ENCODE measurements at regions not wholly inside any gene's neighbourhood (a gene's known extent, or its start where the extent isn't known, plus 50 kb on each side); places are given as distances from the start of the nearest gene placed in this dataset.

GRCh38 chr3:190716961-190717360, 145.5 kb downstream of the GMNC start:
- H3K4me1 ChIP-seq (replicated peaks in 1 of 4; ENCODE audit: control insufficient read depth in 3 of 4, insufficient read depth in 4 of 4, low read length in 3 of 4), result no peaks in the 10 kb centered on the region
- H3K4me3 ChIP-seq (ENCODE audit: extremely low read depth in 1 of 4, insufficient read depth in 2 of 4, low read depth in 3 of 4, low read length in 4 of 4), result no peak overlapping the region
- no peaks in the 10 kb centered on the region for H3K79me1 ChIP-seq (ENCODE audit: low read depth, low read length)
- H2AK5ac ChIP-seq (ENCODE audit: low read depth, low read length), result no peak overlapping the region
- no peak overlapping the region for H2AFZ ChIP-seq (ENCODE audit: low read length)
- H3K23me2 ChIP-seq (ENCODE audit: low read depth, low read length), result no peaks in the 10 kb centered on the region
- no peak overlapping the region for H3K14ac ChIP-seq (ENCODE audit: insufficient read length)
- ChIA-PET CTCF (ENCODE audit: partially characterized antibody) (interaction anchor here (0.8 to 4.2 kb wide), 3 partner anchors 12 to 334 kb away, joined by 3 to 43 read pairs (median 5); no protein-coding TSS in a partner anchor), POLR2A (ENCODE audit: partially characterized antibody) (no interaction called here)
- no peaks in the 10 kb centered on the region for H4K20me1 ChIP-seq (replicated peaks in 1 of 2; ENCODE audit: control insufficient read depth in 1 of 2, insufficient read depth in 2 of 2, low read length in 2 of 2)
- no peaks in the 10 kb centered on the region for H3K79me2 ChIP-seq (ENCODE audit: control insufficient read depth in 1 of 2, insufficient read depth in 2 of 2, low read length in 2 of 2)
- no peak for TF ChIP-seq NANOG (IDR thresholded peaks at IDR 0.05; ENCODE audit: insufficient read depth, low read depth, low read length, poor library complexity, severe bottlenecking)
- TF ChIP-seq KDM4A (IDR thresholded peaks at IDR 0.05; ENCODE audit: low read depth, low read length, severe bottlenecking), result no peak
- no peak for TF ChIP-seq JUN (IDR thresholded peaks at IDR 0.05; ENCODE audit: low read depth, low read length)
- TF ChIP-seq YY1 (IDR thresholded peaks at IDR 0.05; ENCODE audit: low read depth, low read length), result no peak
- no peak for TF ChIP-seq RAD21 (IDR thresholded peaks at IDR 0.05 in 1 of 2, conservative IDR thresholded peaks at IDR 0.05 in 1 of 2; ENCODE audit: low read depth in 2 of 2, low read length in 2 of 2)
- no peak for TF ChIP-seq TEAD4 (IDR thresholded peaks at IDR 0.05; ENCODE audit: low read depth, low read length)
- TF ChIP-seq MAX (IDR thresholded peaks at IDR 0.05), result no peak
- TF ChIP-seq MAFK (IDR thresholded peaks at IDR 0.05; ENCODE audit: low read depth, low read length), result no peak
- TF ChIP-seq, protein P1, sequence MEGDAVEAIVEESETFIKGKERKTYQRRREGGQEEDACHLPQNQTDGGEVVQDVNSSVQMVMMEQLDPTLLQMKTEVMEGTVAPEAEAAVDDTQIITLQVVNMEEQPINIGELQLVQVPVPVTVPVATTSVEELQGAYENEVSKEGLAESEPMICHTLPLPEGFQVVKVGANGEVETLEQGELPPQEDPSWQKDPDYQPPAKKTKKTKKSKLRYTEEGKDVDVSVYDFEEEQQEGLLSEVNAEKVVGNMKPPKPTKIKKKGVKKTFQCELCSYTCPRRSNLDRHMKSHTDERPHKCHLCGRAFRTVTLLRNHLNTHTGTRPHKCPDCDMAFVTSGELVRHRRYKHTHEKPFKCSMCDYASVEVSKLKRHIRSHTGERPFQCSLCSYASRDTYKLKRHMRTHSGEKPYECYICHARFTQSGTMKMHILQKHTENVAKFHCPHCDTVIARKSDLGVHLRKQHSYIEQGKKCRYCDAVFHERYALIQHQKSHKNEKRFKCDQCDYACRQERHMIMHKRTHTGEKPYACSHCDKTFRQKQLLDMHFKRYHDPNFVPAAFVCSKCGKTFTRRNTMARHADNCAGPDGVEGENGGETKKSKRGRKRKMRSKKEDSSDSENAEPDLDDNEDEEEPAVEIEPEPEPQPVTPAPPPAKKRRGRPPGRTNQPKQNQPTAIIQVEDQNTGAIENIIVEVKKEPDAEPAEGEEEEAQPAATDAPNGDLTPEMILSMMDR (IDR thresholded peaks at IDR 0.05; ENCODE audit: control extremely low read depth in 1 of 3, insufficient read depth in 1 of 3, low read depth in 1 of 3, low read length in 3 of 3), result no peak
- TF ChIP-seq FOSL1 (IDR thresholded peaks at IDR 0.05; ENCODE audit: insufficient read depth, low read depth, low read length), result no peak
- no peak overlapping the region for H2BK12ac ChIP-seq (ENCODE audit: low read depth, low read length)
- H3K23ac ChIP-seq (ENCODE audit: insufficient read length), result no peak overlapping the region
- H3K4me2 ChIP-seq (ENCODE audit: insufficient read depth in 1 of 2, low read depth in 2 of 2, low read length in 2 of 2), result no peak overlapping the region
- H3K18ac ChIP-seq (ENCODE audit: extremely low read depth, low read length), result no peak overlapping the region
- no peak overlapping the region for H4K91ac ChIP-seq (replicated peaks; ENCODE audit: insufficient read length, low read length)
- no peak overlapping the region for H2BK120ac ChIP-seq (replicated peaks; ENCODE audit: low read depth, low read length)
- H4K5ac ChIP-seq (ENCODE audit: insufficient read length, low read depth, low read length), result no peak overlapping the region
- no peak overlapping the region for H2BK5ac ChIP-seq (ENCODE audit: low read depth, low read length)
- H3K36me3 ChIP-seq (ENCODE audit: control insufficient read depth in 2 of 4, insufficient read depth in 4 of 4, low read length in 3 of 4), result no peaks in the 10 kb centered on the region
- H3K56ac ChIP-seq (replicated peaks; ENCODE audit: insufficient read length, low read depth, low read length), result no peak overlapping the region
- no peaks in the 10 kb centered on the region for H3K27me3 ChIP-seq (replicated peaks in 1 of 4; ENCODE audit: control insufficient read depth in 3 of 4, extremely low read depth in 1 of 4, insufficient read depth in 3 of 4, low read length in 3 of 4)
- no peaks in the 10 kb centered on the region for H3K9me3 ChIP-seq (ENCODE audit: insufficient read depth in 2 of 2, low read depth in 1 of 2, low read length in 1 of 2)
- H4K8ac ChIP-seq (ENCODE audit: extremely low read depth, insufficient read depth, low read length), result no peak overlapping the region
- no peak overlapping the region for H3K27ac ChIP-seq (ENCODE audit: low read depth, low read length)
- 83% methylated on average over 3 of the region's 3 CpGs; no CpG with 5 or more reads in 1 of the 2 experiments for WGBS, 2 experiments (ENCODE audit: extremely low coverage in 1 of 2, insufficient coverage in 1 of 2, insufficient read length in 1 of 2, insufficient replicate concordance in 2 of 2, low coverage in 1 of 2, low lambda C conversion rate in 2 of 2, missing lambda C conversion rate in 1 of 2)
- no peak for DNase-seq (ENCODE audit: low read depth in 1 of 2, low spot score in 2 of 2)
- H2BK20ac ChIP-seq (ENCODE audit: low read length), result no peak overlapping the region
- no peak overlapping the region for H3K9ac ChIP-seq (replicated peaks in 1 of 4; ENCODE audit: extremely low read depth in 1 of 4, low read depth in 3 of 4, low read length in 3 of 4)
- H3K4ac ChIP-seq (replicated peaks; ENCODE audit: insufficient read length, low read depth, low read length), result no peak overlapping the region
- no peak for FAIRE-seq
- H2BK15ac ChIP-seq (ENCODE audit: low read length), result no peak overlapping the region

Data from H1 (cell line).